ENCODE measurements at regions not wholly inside any gene's neighbourhood (a gene's known extent, or its start where the extent isn't known, plus 50 kb on each side); places are given as distances from the start of the nearest gene placed in this dataset.
A peak's percentile ranks its signal among the peaks of the same experiment; 100 is the strongest.

- H3K9ac ChIP-seq (ENCODE audit: insufficient read depth, low read depth, low read length), result no peak overlapping the region
- FAIRE-seq (peak; percentile 30), DNase-seq (ENCODE audit: low spot score) (no peak), ATAC-seq (peak; percentile 48; the same call in 2 of the 3 replicates)
- BruUV-seq (replicated peaks), result no TSS peak
- 0% methylated on average over 2 of the region's 4 CpGs for WGBS (ENCODE audit: low lambda C conversion rate)
- POLR2A ChIA-PET, result no interaction called here
- 0 out of 2 replicates have a peak overlapping the region, but pooled peaks have one; percentile 12 for H3K4me2 ChIP-seq (ENCODE audit: low read depth, low read length)
- no peaks in the 10 kb centered on the region for H3K9me3 ChIP-seq (ENCODE audit: low read length)
- TF ChIP-seq PRPF4 (IDR thresholded peaks at IDR 0.05; ENCODE audit: low read depth, low read length, poor library complexity, severe bottlenecking) (no peak), ZNF10 (CRISPR knock-in tag; IDR thresholded peaks at IDR 0.05; ENCODE audit: borderline replicate concordance, low read depth) (no peak), FOXP1 (IDR thresholded peaks at IDR 0.05) (no peak), FOXP1 (CRISPR knock-in tag; IDR thresholded peaks at IDR 0.05) (0 out of 2 replicates have a peak, but pooled peaks have one; percentile 11), ZMYM3 (CRISPR knock-in tag; IDR thresholded peaks at IDR 0.05) (no peak), FOXA3 (CRISPR knock-in tag; IDR thresholded peaks at IDR 0.05) (peak; percentile 40; the same call in 1 of the 2 replicates), KDM6A (CRISPR knock-in tag; IDR thresholded peaks at IDR 0.05; ENCODE audit: low read depth) (no peak), ZNF205 (CRISPR knock-in tag; IDR thresholded peaks at IDR 0.05) (peak; percentile 55; the same call in 1 of the 2 replicates), NR2F6 (IDR thresholded peaks at IDR 0.05) (no peak), NR2F6 (CRISPR knock-in tag; IDR thresholded peaks at IDR 0.05) (no peak), RARG (CRISPR knock-in tag; IDR thresholded peaks at IDR 0.05; ENCODE audit: low read depth) (no peak), PITX1 (CRISPR knock-in tag; IDR thresholded peaks at IDR 0.05) (0 out of 2 replicates have a peak, but pooled peaks have one; percentile 31), ZNF780A (CRISPR knock-in tag; IDR thresholded peaks at IDR 0.05) (no peak), KLF6 (CRISPR knock-in tag; IDR thresholded peaks at IDR 0.05) (no peak)
- TF ChIP-seq, protein P1, sequence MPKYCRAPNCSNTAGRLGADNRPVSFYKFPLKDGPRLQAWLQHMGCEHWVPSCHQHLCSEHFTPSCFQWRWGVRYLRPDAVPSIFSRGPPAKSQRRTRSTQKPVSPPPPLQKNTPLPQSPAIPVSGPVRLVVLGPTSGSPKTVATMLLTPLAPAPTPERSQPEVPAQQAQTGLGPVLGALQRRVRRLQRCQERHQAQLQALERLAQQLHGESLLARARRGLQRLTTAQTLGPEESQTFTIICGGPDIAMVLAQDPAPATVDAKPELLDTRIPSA (CRISPR knock-in tag; IDR thresholded peaks at IDR 0.05; ENCODE audit: borderline replicate concordance), result no peak
- TF ChIP-seq, protein P2, sequence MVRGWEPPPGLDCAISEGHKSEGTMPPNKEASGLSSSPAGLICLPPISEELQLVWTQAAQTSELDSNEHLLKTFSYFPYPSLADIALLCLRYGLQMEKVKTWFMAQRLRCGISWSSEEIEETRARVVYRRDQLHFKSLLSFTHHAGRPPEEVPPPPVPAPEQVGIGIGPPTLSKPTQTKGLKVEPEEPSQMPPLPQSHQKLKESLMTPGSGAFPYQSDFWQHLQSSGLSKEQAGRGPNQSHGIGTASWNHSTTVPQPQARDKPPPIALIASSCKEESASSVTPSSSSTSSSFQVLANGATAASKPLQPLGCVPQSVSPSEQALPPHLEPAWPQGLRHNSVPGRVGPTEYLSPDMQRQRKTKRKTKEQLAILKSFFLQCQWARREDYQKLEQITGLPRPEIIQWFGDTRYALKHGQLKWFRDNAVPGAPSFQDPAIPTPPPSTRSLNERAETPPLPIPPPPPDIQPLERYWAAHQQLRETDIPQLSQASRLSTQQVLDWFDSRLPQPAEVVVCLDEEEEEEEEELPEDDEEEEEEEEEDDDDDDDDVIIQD (CRISPR knock-in tag; IDR thresholded peaks at IDR 0.05; ENCODE audit: low read depth), result no peak
- TF ChIP-seq, protein P3, sequence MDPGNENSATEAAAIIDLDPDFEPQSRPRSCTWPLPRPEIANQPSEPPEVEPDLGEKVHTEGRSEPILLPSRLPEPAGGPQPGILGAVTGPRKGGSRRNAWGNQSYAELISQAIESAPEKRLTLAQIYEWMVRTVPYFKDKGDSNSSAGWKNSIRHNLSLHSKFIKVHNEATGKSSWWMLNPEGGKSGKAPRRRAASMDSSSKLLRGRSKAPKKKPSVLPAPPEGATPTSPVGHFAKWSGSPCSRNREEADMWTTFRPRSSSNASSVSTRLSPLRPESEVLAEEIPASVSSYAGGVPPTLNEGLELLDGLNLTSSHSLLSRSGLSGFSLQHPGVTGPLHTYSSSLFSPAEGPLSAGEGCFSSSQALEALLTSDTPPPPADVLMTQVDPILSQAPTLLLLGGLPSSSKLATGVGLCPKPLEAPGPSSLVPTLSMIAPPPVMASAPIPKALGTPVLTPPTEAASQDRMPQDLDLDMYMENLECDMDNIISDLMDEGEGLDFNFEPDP (CRISPR knock-in tag; conservative IDR thresholded peaks at IDR 0.05), result no peak
- TF ChIP-seq, protein P4, sequence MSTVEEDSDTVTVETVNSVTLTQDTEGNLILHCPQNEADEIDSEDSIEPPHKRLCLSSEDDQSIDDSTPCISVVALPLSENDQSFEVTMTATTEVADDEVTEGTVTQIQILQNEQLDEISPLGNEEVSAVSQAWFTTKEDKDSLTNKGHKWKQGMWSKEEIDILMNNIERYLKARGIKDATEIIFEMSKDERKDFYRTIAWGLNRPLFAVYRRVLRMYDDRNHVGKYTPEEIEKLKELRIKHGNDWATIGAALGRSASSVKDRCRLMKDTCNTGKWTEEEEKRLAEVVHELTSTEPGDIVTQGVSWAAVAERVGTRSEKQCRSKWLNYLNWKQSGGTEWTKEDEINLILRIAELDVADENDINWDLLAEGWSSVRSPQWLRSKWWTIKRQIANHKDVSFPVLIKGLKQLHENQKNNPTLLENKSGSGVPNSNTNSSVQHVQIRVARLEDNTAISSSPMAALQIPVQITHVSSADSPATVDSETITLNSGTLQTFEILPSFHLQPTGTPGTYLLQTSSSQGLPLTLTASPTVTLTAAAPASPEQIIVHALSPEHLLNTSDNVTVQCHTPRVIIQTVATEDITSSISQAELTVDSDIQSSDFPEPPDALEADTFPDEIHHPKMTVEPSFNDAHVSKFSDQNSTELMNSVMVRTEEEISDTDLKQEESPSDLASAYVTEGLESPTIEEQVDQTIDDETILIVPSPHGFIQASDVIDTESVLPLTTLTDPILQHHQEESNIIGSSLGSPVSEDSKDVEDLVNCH (CRISPR knock-in tag; IDR thresholded peaks at IDR 0.05), result no peak
- in situ Hi-C loops (cut with HindIII; ENCODE audit: extremely low pct_ligation_motif_present, low pct_unique_long_range_greater_than_20kb), result loop anchor here (5.0 kb wide), 1 partner anchor 454 kb away; the partner anchor contains the start of gene EFNB1
- H3K27ac ChIP-seq (ENCODE audit: extremely low read length, insufficient read depth, low read length), result no peak overlapping the region
- H4K20me1 ChIP-seq (ENCODE audit: insufficient read depth, low read length), result no peaks in the 10 kb centered on the region
- no peaks in the 10 kb centered on the region for H3K36me3 ChIP-seq (replicated peaks in 1 of 2; ENCODE audit: control insufficient read depth in 1 of 2, insufficient read depth in 2 of 2, low read length in 2 of 2)
- H3K79me2 ChIP-seq (ENCODE audit: insufficient read depth, low read length), result no peaks in the 10 kb centered on the region
- H3K4me3 ChIP-seq (replicated peaks in 1 of 3; ENCODE audit: insufficient read depth in 1 of 3, low read depth in 2 of 3, low read length in 3 of 3), result no peak overlapping the region
- no peak overlapping the region for H2AFZ ChIP-seq (ENCODE audit: low read length)
- H3K27me3 ChIP-seq (ENCODE audit: control insufficient read depth in 1 of 2, insufficient read depth in 2 of 2, low read length in 2 of 2), result no peaks in the 10 kb centered on the region
- CTCF ChIA-PET (ENCODE audit: low intra/inter-chr PET ratio, low total read pairs), result no interaction called here
- intact Hi-C loops (cut with micrococcal nuclease; ENCODE audit: unreplicated experiment), result no loop called here
- peaks cover 27% of the 10 kb centered on the region for H3K4me1 ChIP-seq (ENCODE audit: insufficient read depth, low read length)
Observed at GRCh38 chrX:69280933-69281332, 115.7 kb upstream of the PJA1 start.

Measured in HepG2 (cell line).